ENCODE measurements at regions not wholly inside any gene's neighbourhood (a gene's known extent, or its start where the extent isn't known, plus 50 kb on each side); places are given as distances from the start of the nearest gene placed in this dataset.

DNA sequence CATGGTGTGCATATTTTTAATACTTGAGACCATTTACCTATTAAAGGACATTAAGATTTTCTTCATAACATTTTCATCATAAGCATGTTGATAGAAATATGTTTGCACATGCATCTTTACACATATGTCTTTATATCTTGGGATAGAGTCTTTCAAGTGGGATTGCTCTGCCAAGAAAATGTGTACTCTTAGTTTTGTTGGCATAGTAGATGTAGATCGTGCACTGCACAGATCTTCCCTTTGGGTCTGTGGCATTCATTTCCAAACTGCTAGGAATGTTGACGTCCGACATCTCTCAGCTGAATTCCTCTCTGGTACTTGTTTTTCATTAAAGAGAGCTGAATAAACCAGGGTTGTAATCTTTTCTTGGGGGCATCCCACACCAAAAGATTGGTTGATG, 183.2 kb upstream of the RPRM start:
- FAIRE-seq (no peak), DNase-seq (ENCODE audit: low read depth in 1 of 2, low spot score in 2 of 2) (no peak)
- Histone ChIP-seq H3K9ac (replicated peaks in 1 of 4; ENCODE audit: extremely low read depth in 1 of 4, low read depth in 3 of 4, low read length in 3 of 4) (no peak overlapping the region), H2AK5ac (ENCODE audit: low read depth, low read length) (no peak overlapping the region), H3K4me1 (replicated peaks in 1 of 4; ENCODE audit: control insufficient read depth in 3 of 4, insufficient read depth in 4 of 4, low read length in 3 of 4) (no peaks in the 10 kb centered on the region), H3K9me3 (ENCODE audit: insufficient read depth in 2 of 2, low read depth in 1 of 2, low read length in 1 of 2) (peaks cover 0 to 3% of the 10 kb centered on the region in 2 experiments; a peak in 1 of 4 replicates), H4K91ac (replicated peaks; ENCODE audit: insufficient read length, low read length) (no peak overlapping the region), H3K14ac (ENCODE audit: insufficient read length) (no peak overlapping the region), H3K36me3 (ENCODE audit: control insufficient read depth in 2 of 4, insufficient read depth in 4 of 4, low read length in 3 of 4) (no peaks in the 10 kb centered on the region), H3K79me1 (ENCODE audit: low read depth, low read length) (no peaks in the 10 kb centered on the region), H3K23ac (ENCODE audit: insufficient read length) (no peak overlapping the region), H2BK12ac (ENCODE audit: low read depth, low read length) (no peak overlapping the region), H2AFZ (ENCODE audit: low read length) (no peak overlapping the region), H2BK5ac (ENCODE audit: low read depth, low read length) (no peak overlapping the region), H4K8ac (ENCODE audit: extremely low read depth, insufficient read depth, low read length) (no peak overlapping the region), H3K4me2 (ENCODE audit: insufficient read depth in 1 of 2, low read depth in 2 of 2, low read length in 2 of 2) (no peak overlapping the region), H2BK120ac (replicated peaks; ENCODE audit: low read depth, low read length) (no peak overlapping the region), H3K4ac (replicated peaks; ENCODE audit: insufficient read length, low read depth, low read length) (no peak overlapping the region), H4K5ac (ENCODE audit: insufficient read length, low read depth, low read length) (no peak overlapping the region), H3K56ac (replicated peaks; ENCODE audit: insufficient read length, low read depth, low read length) (no peak overlapping the region), H3K27me3 (replicated peaks in 1 of 4; ENCODE audit: control insufficient read depth in 3 of 4, extremely low read depth in 1 of 4, insufficient read depth in 3 of 4, low read length in 3 of 4) (no peaks in the 10 kb centered on the region), H3K23me2 (ENCODE audit: low read depth, low read length) (no peaks in the 10 kb centered on the region), H3K27ac (ENCODE audit: low read depth, low read length) (no peak overlapping the region), H3K79me2 (ENCODE audit: control insufficient read depth in 1 of 2, insufficient read depth in 2 of 2, low read length in 2 of 2) (no peaks in the 10 kb centered on the region), H3K18ac (ENCODE audit: extremely low read depth, low read length) (no peak overlapping the region), H2BK20ac (ENCODE audit: low read length) (no peak overlapping the region), H4K20me1 (replicated peaks in 1 of 2; ENCODE audit: control insufficient read depth in 1 of 2, insufficient read depth in 2 of 2, low read length in 2 of 2) (no peaks in the 10 kb centered on the region), H3K4me3 (ENCODE audit: extremely low read depth in 1 of 4, insufficient read depth in 2 of 4, low read depth in 3 of 4, low read length in 4 of 4) (no peak overlapping the region), H2BK15ac (ENCODE audit: low read length) (no peak overlapping the region)
- ChIA-PET CTCF (ENCODE audit: partially characterized antibody) (no interaction called here), POLR2A (ENCODE audit: partially characterized antibody) (no interaction called here)
- WGBS, 2 experiments (ENCODE audit: extremely low coverage in 1 of 2, insufficient coverage in 1 of 2, insufficient read length in 1 of 2, insufficient replicate concordance in 2 of 2, low coverage in 1 of 2, low lambda C conversion rate in 2 of 2, missing lambda C conversion rate in 1 of 2) = 94% methylated on average over 3 of the region's 3 CpGs; no CpG with 5 or more reads in 1 of the 2 experiments
- TF ChIP-seq SP1 (IDR thresholded peaks at IDR 0.05; ENCODE audit: low read depth, low read length) (no peak), POU5F1 (IDR thresholded peaks at IDR 0.05; ENCODE audit: low read depth, low read length) (no peak), CTBP2 (IDR thresholded peaks at IDR 0.05; ENCODE audit: borderline replicate concordance, insufficient read depth, insufficient read length, low read length) (no peak), SRF (IDR thresholded peaks at IDR 0.05; ENCODE audit: low read depth, low read length) (no peak), SIN3A (conservative IDR thresholded peaks at IDR 0.05 in 1 of 2, IDR thresholded peaks at IDR 0.05 in 1 of 2; ENCODE audit: low read depth in 1 of 2, low read length in 2 of 2) (no peak), BACH1 (IDR thresholded peaks at IDR 0.05; ENCODE audit: low read length) (no peak), CBX8 (IDR thresholded peaks at IDR 0.05; ENCODE audit: borderline replicate concordance, low read depth, low read length) (no peak), SP4 (IDR thresholded peaks at IDR 0.05; ENCODE audit: low read length) (no peak), SAP30 (IDR thresholded peaks at IDR 0.05; ENCODE audit: insufficient read depth, insufficient replicate concordance, low read length) (no peak), KDM4A (IDR thresholded peaks at IDR 0.05; ENCODE audit: low read depth, low read length, severe bottlenecking) (no peak), RAD21 (IDR thresholded peaks at IDR 0.05 in 1 of 2, conservative IDR thresholded peaks at IDR 0.05 in 1 of 2; ENCODE audit: low read depth in 2 of 2, low read length in 2 of 2) (no peak)
- TF ChIP-seq, protein P1, sequence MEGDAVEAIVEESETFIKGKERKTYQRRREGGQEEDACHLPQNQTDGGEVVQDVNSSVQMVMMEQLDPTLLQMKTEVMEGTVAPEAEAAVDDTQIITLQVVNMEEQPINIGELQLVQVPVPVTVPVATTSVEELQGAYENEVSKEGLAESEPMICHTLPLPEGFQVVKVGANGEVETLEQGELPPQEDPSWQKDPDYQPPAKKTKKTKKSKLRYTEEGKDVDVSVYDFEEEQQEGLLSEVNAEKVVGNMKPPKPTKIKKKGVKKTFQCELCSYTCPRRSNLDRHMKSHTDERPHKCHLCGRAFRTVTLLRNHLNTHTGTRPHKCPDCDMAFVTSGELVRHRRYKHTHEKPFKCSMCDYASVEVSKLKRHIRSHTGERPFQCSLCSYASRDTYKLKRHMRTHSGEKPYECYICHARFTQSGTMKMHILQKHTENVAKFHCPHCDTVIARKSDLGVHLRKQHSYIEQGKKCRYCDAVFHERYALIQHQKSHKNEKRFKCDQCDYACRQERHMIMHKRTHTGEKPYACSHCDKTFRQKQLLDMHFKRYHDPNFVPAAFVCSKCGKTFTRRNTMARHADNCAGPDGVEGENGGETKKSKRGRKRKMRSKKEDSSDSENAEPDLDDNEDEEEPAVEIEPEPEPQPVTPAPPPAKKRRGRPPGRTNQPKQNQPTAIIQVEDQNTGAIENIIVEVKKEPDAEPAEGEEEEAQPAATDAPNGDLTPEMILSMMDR (IDR thresholded peaks at IDR 0.05; ENCODE audit: control extremely low read depth in 1 of 3, insufficient read depth in 1 of 3, low read depth in 1 of 3, low read length in 3 of 3) = no peak
